Lung (tissue), 11 donors: ENCODE measurements at regions not wholly inside any gene's neighbourhood (a gene's known extent, or its start where the extent isn't known, plus 50 kb on each side); places are given as distances from the start of the nearest gene placed in this dataset.

Experiments
- ATAC-seq: fragments of 200-7000 bp; cut with Tn5 transposase; one replicate; pipeline ENCODE4 v1.9.1; 2020; ENCODE audit warnings: moderate number of reproducible peaks; ENCODE audit not compliant: insufficient read depth, low FRiP score
- DNase-seq, 3 donors: peaks; one replicate each; pipeline ENCODE4 v3.0.0-alpha.2; 2013 to 2017
- H3K27ac ChIP-seq, 2 donors: one replicate each; pipeline ENCODE4 v1.5.1; 2013; ENCODE audit warnings: mild to moderate bottlenecking in 2 of 2, moderate library complexity in 2 of 2, control low read depth in 1 of 2, inconsistent platforms in 1 of 2, low read depth in 1 of 2, low read length in 1 of 2
- H3K27me3 ChIP-seq, 3 donors: one replicate each; pipeline ENCODE4 v1.5.1; 2013; ENCODE audit warnings: low read length in 2 of 3; ENCODE audit not compliant: control insufficient read depth in 3 of 3, insufficient read depth in 3 of 3
- H3K36me3 ChIP-seq, 4 donors: one replicate each; pipeline ENCODE4 v1.5.1; 2013; ENCODE audit warnings: low read length in 4 of 4, mild to moderate bottlenecking in 1 of 4, moderate library complexity in 1 of 4; ENCODE audit not compliant: control insufficient read depth in 4 of 4, insufficient read depth in 4 of 4
- H3K4me1 ChIP-seq, 5 donors: one replicate each; pipeline ENCODE4 v1.5.1; 2013; ENCODE audit warnings: low read length in 5 of 5, mild to moderate bottlenecking in 2 of 5, moderate library complexity in 1 of 5; ENCODE audit not compliant: control insufficient read depth in 5 of 5, insufficient read depth in 5 of 5
- H3K4me3 ChIP-seq: one replicate; pipeline ENCODE4 v1.5.1; 2013; ENCODE audit warnings: mild to moderate bottlenecking, control low read depth, moderate library complexity
- H3K9ac ChIP-seq, 2 donors: one replicate each; pipeline ENCODE4 v1.5.1; 2013; ENCODE audit warnings: low read length in 2 of 2, control low read depth in 1 of 2; ENCODE audit not compliant: insufficient read depth in 1 of 2
- H3K9me3 ChIP-seq, 4 donors: one replicate each; pipeline ENCODE4 v1.5.1; 2013; ENCODE audit warnings: low read length in 3 of 4, mild to moderate bottlenecking in 1 of 4, moderate library complexity in 1 of 4; ENCODE audit not compliant: control insufficient read depth in 4 of 4, insufficient read depth in 3 of 4
- CTCF ChIP-seq: IDR thresholded peaks from 2 replicates; pipeline ENCODE4 v1.5.1; 2012; ENCODE audit warnings: mild to moderate bottlenecking; ENCODE audit errors: control extremely low read depth, extremely low read depth
- WGBS, 2 donors: extraction: QIAGEN DNeasy Blood & Tissue Kit; methylation state at CpG; one replicate each; pipeline ENCODE4 v1.1.7; 2013; 5-methylcytosine and 5-hydroxymethylcytosine counted together
- donor health status: control.
- donor health status: control.
- donor health status: Bipolar disorder and iron deficiency.
- donor health status: healthy.
- donor health status: DM: yes; HTN: yes; CAD: no.

- ATAC-seq (no peak), DNase-seq (no peak)
- no peak overlapping the region for H3K27ac ChIP-seq
- H3K4me3 ChIP-seq, result no peak overlapping the region
- TF ChIP-seq CTCF, result no peak
- H3K4me1 ChIP-seq, result peaks cover 0 to 13% (median 0%) of the 10 kb centered on the region in 5 donors
- no peaks in the 10 kb centered on the region for H3K36me3 ChIP-seq
- H3K9ac ChIP-seq, result no peak overlapping the region
- 80 to 100% methylated on average over 1 of the region's 1 CpG for WGBS, 2 donors
- peaks cover 0 to 5% (median under 1%) of the 10 kb centered on the region in 4 donors for H3K9me3 ChIP-seq
- H3K27me3 ChIP-seq, result peaks cover 4 to 8% (median 4%) of the 10 kb centered on the region in 3 donors
Observed at GRCh38 chrX:39320165-39320564, 518.9 kb downstream of the MID1IP1 start.

DNA sequence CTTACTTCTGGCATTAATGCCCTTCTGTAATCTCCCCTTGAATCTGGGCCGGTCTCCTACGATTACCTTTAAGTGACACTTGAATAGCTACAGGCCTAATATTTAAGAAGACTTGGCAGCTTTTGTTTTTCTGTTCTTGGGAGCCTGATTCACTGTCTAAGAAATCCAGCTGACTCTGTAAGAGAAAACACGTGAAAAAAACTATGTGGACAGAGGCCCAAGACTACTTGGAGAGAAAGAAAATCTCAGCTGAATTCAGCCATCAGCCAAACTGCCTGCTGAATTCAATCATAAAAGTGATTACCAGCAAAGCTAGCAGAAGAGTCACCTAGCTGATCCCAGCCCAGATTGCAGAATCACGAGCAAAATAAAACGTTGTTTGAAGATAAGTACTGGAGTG, 521.2 kb downstream of the MID1IP1 start:
- H3K27me3 ChIP-seq, result peaks cover 4 to 9% (median 5%) of the 10 kb centered on the region in 3 donors
- DNase-seq (no peak), ATAC-seq (no peak)
- peaks cover 0 to 15% (median 0%) of the 10 kb centered on the region in 5 donors for H3K4me1 ChIP-seq
- no peaks in the 10 kb centered on the region for H3K36me3 ChIP-seq
- WGBS, 2 donors, result 62 to 79% methylated on average over 5 of the region's 5 CpGs
- no peak overlapping the region for H3K27ac ChIP-seq
- no peak overlapping the region for H3K4me3 ChIP-seq
- TF ChIP-seq CTCF, result no peak
- H3K9me3 ChIP-seq, result peaks cover 0 to 5% (median under 1%) of the 10 kb centered on the region in 4 donors
- no peak overlapping the region for H3K9ac ChIP-seq

GRCh38 chrX:39324233-39324930, 523.1 kb downstream of the MID1IP1 start:
- ATAC-seq (no peak), DNase-seq (peak in 2 of 3 donors; percentile 31 to 33)
- TF ChIP-seq CTCF, result no peak
- 65 to 74% methylated on average over 2 of the region's 2 CpGs for WGBS, 2 donors
- H3K27ac ChIP-seq, result peak overlapping the region in 1 of 2 donors; percentile 48
- H3K27me3 ChIP-seq, result peaks cover 4 to 22% (median 8%) of the 10 kb centered on the region in 3 donors
- H3K9ac ChIP-seq, result no peak overlapping the region
- H3K4me1 ChIP-seq, result peaks cover 0 to 6% (median 0%) of the 10 kb centered on the region in 5 donors
- no peaks in the 10 kb centered on the region for H3K36me3 ChIP-seq
- no peak overlapping the region for H3K4me3 ChIP-seq
- peaks cover 0 to 5% (median 2%) of the 10 kb centered on the region in 4 donors for H3K9me3 ChIP-seq

GRCh38 chrX:39327255-39327654, 526.0 kb downstream of the MID1IP1 start:
- Histone ChIP-seq H3K4me1 (peaks cover 0 to 6% (median 0%) of the 10 kb centered on the region in 5 donors), H3K27me3 (peaks cover 0 to 31% (median 10%) of the 10 kb centered on the region in 3 donors), H3K27ac (no peak overlapping the region), H3K9ac (no peak overlapping the region), H3K36me3 (no peaks in the 10 kb centered on the region), H3K9me3 (peaks cover 0 to 5% (median 2%) of the 10 kb centered on the region in 4 donors), H3K4me3 (no peak overlapping the region)
- WGBS, 2 donors, result 69 to 73% methylated on average over 7 of the region's 7 CpGs
- DNase-seq (no peak), ATAC-seq (no peak)
- no peak for TF ChIP-seq CTCF
